Activated CD4-positive, alpha-beta T cell treated with anti-CD3 and anti-CD28 coated beads, Interleukin-2, amount 10 ng/mL, durations not matched to agents 24 days and 14 days (primary cell): ENCODE measurements at regions not wholly inside any gene's neighbourhood (a gene's known extent, or its start where the extent isn't known, plus 50 kb on each side); places are given as distances from the start of the nearest gene placed in this dataset.

Experiments used
- DNase-seq: peaks from one replicate; pipeline ENCODE4 v3.0.0; 2022
- H3K27ac Mint-ChIP-seq: one replicate; pipeline ENCODE4 v1.8.0; 2022; ENCODE audit warnings: mild to moderate bottlenecking, mixed read lengths
- H3K27me3 Mint-ChIP-seq: one replicate; pipeline ENCODE4 v1.8.0; 2022; ENCODE audit warnings: mixed read lengths
- H3K36me3 Mint-ChIP-seq: one replicate; pipeline ENCODE4 v1.8.0; 2022; ENCODE audit warnings: low read depth, mild to moderate bottlenecking, mixed read lengths
- H3K4me1 Mint-ChIP-seq: one replicate; pipeline ENCODE4 v1.8.0; 2021; ENCODE audit warnings: mixed read lengths
- H3K4me3 Mint-ChIP-seq: one replicate; pipeline ENCODE4 v1.8.0; 2022; ENCODE audit warnings: mild to moderate bottlenecking, moderate library complexity, mixed read lengths
- H3K9me3 Mint-ChIP-seq: one replicate; pipeline ENCODE4 v1.8.0; 2021; ENCODE audit warnings: mixed read lengths
- intact Hi-C: fragments of 100-400 bp; cut with micrococcal nuclease; formaldehyde crosslinking; loops from one replicate; pipeline ENCODE4 v1.15.1; 2023

DNA sequence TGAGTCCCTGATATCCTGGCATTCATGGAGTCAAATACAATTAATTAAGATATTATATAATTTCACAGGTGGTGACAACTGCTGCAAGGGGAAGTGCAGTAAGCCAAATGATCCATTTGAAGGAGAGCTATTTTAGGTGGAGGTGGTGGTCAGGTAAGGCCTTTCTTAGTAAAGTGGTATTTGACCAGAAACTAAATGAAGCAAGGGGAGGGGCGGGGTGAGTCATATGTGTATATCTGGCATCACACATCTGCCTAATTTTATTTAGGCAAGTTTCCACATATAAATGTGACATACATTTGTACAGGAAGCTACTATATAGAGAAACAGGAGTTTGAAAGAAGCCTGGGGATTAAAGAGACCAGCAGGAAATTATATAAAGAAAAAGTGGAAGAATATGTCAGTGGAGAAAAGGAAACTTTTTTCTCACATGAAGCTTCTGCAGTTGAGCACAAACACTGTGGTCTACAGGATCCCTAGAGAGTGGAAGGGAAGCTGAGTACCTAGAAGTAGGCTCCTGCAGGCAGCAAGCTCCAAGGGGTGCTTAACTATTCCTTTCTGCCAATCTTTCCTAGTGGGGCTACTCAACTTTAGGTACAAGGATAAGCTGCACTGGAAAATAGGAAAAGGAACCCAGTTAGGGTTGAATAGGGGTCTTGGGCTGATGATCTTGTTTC lies 99.6 kb downstream of the OGFRL1 start:
- Mint-ChIP-seq H3K27ac (no peak overlapping the region), H3K9me3 (no peaks in the 10 kb centered on the region), H3K36me3 (no peaks in the 10 kb centered on the region), H3K27me3 (peaks cover 12% of the 10 kb centered on the region), H3K4me1 (no peaks in the 10 kb centered on the region), H3K4me3 (no peak overlapping the region)
- DNase-seq = no peak
- intact Hi-C loops = loop anchor here (10.0 kb wide), 1 partner anchor 97 kb away; no protein-coding TSS in a partner anchor

DNA sequence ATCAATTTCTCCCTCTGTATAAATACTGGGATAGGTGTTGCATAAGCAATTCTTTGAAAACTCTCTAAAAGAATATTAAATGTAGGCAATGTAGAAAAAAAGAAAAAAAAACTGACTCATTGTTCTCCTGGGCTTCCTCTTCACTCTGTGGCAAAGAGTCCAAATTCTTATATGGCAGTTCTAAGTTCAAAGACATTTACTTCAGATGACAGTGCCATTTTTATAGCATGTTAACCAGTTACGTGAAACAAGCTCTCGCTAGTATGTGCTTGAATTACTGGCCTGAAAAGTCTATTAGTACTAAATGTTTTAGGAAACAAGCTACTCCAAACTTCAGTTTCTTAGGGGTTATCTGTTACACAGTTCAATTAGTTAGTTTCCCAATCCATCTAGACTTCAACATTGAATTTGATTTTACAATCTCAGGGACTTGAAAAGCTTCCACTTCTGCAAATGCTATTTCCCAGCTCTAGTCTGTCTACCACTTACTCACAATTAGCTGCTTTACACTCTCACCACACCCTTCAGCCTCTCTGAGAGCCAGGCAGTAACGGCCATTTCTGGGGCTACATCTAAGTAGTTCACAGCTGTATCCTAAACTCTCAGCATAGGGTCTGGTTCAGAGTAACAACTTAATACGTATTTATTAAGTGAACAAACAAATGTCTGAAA lies 100.4 kb downstream of the OGFRL1 start:
- DNase-seq = no peak
- peaks cover 12% of the 10 kb centered on the region for H3K27me3 Mint-ChIP-seq
- intact Hi-C loops = loop anchor here (10.0 kb wide), 1 partner anchor 96 kb away; no protein-coding TSS in a partner anchor
- no peaks in the 10 kb centered on the region for H3K4me1 Mint-ChIP-seq
- H3K36me3 Mint-ChIP-seq = no peaks in the 10 kb centered on the region
- H3K27ac Mint-ChIP-seq = no peak overlapping the region
- no peak overlapping the region for H3K4me3 Mint-ChIP-seq
- H3K9me3 Mint-ChIP-seq = no peaks in the 10 kb centered on the region

DNA sequence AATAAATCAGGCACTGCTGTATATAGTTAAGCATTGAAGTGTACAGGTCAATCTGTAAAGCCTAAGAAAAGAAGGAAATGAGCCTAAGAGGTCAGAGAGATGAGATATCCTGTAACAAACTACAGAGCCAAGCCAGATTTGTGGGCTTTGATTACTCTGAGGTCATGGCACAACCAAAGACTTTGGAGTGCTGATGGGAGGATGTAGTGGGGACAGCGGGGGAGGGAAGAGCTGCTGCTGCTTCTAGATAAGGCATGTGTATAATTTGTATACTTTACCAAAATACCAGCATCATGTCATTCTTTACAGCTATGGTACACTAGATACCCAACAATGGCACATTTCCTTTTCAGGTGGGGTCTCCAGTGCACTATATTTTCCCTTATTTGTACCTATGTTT lies 102.5 kb downstream of the OGFRL1 start:
- intact Hi-C loops = no loop called here
- no peak for DNase-seq
- H3K4me1 Mint-ChIP-seq = no peaks in the 10 kb centered on the region
- no peak overlapping the region for H3K4me3 Mint-ChIP-seq
- H3K27me3 Mint-ChIP-seq = peaks cover 10% of the 10 kb centered on the region
- no peak overlapping the region for H3K27ac Mint-ChIP-seq
- no peaks in the 10 kb centered on the region for H3K36me3 Mint-ChIP-seq
- H3K9me3 Mint-ChIP-seq = no peaks in the 10 kb centered on the region

DNA sequence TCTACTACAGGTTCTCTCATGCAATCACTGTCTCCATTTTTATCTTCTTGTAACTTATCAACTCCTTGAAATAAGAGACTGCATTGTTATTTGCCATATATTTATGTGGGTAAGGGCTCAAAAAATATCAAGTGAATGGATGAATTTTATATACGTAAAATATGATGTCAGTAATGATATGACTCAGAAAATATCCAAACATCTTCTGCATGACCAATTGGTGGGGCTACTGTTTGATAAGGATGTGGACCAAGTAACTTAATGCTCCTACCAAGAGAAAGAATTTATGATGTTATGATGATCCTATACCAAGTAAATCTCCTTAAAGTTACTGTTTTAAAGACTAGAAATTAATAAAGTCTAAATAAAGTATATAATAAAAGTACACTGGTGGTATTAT lies 103.7 kb downstream of the OGFRL1 start:
- Mint-ChIP-seq H3K27ac (no peak overlapping the region), H3K27me3 (peaks cover 10% of the 10 kb centered on the region), H3K4me3 (no peak overlapping the region), H3K4me1 (no peaks in the 10 kb centered on the region), H3K9me3 (no peaks in the 10 kb centered on the region), H3K36me3 (no peaks in the 10 kb centered on the region)
- DNase-seq = no peak
- intact Hi-C loops = no loop called here

DNA sequence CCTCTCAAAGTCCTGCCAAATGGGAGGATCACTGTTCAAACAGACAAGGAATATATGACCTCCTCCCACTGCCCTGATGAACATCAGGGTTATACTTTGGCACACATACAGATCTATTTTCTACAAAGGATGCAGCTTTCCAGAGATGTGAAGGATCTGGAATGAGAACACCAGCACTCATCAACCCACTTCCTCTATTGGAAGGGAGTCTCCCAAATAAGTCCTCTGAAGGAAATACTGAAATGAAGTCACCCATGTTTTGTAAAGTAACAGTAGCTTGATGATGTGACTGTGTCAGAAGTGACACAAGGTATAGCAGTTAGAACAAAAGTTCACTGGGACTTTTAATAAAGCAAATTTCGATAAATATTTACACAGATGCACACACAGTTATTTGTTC lies 104.9 kb downstream of the OGFRL1 start:
- no peak overlapping the region for H3K4me3 Mint-ChIP-seq
- no peak overlapping the region for H3K27ac Mint-ChIP-seq
- no peaks in the 10 kb centered on the region for H3K36me3 Mint-ChIP-seq
- DNase-seq = no peak
- intact Hi-C loops = no loop called here
- H3K4me1 Mint-ChIP-seq = no peaks in the 10 kb centered on the region
- no peaks in the 10 kb centered on the region for H3K9me3 Mint-ChIP-seq
- H3K27me3 Mint-ChIP-seq = peaks cover 7% of the 10 kb centered on the region

DNA sequence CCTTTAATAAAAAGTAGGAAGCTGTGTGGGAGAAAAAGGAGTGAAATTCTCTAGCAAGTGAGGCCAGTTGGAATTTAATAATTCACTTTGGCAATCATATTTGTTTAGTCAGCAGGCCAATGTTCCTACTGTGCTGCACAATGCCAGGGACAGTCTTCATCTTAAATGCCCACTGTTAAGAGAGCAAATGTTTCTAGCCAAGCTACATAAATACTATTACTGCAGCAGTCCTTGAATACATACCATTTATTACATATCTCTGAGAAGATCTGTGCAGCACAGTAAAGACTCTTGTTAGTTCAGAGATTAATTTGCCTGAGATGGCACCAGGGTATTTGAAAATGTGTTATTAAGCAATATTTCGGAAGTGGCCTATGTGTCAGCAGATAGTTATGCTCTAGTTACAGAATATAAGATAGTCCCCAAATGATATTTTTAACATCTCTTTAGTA lies 105.4 kb downstream of the OGFRL1 start:
- intact Hi-C loops = no loop called here
- peaks cover 7% of the 10 kb centered on the region for H3K27me3 Mint-ChIP-seq
- no peak overlapping the region for H3K4me3 Mint-ChIP-seq
- no peaks in the 10 kb centered on the region for H3K4me1 Mint-ChIP-seq
- no peaks in the 10 kb centered on the region for H3K36me3 Mint-ChIP-seq
- H3K27ac Mint-ChIP-seq = no peak overlapping the region
- DNase-seq = no peak
- H3K9me3 Mint-ChIP-seq = no peaks in the 10 kb centered on the region

DNA sequence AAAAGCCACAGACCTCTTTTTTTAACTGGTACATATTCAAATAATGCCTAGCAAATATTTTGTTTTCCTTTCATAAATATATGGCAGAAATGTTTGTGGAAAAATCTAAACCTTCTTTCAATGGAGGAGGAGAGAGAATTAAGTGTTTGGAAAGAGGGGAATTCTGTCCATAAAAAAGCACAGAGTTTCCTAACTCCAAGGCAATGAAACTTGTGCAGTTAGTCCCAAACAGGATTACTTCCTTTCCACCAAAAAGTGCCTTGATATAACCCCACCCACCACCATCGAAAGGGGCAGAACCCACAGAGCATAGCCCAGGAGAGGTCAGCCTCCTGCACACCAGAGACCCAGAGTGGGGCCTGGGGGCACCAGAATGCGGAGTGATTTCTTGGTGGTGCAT lies 106.3 kb downstream of the OGFRL1 start:
- Mint-ChIP-seq H3K4me1 (no peaks in the 10 kb centered on the region), H3K4me3 (no peak overlapping the region), H3K36me3 (no peaks in the 10 kb centered on the region), H3K9me3 (no peaks in the 10 kb centered on the region), H3K27ac (no peak overlapping the region), H3K27me3 (peaks cover 4% of the 10 kb centered on the region)
- intact Hi-C loops = no loop called here
- DNase-seq = no peak

DNA sequence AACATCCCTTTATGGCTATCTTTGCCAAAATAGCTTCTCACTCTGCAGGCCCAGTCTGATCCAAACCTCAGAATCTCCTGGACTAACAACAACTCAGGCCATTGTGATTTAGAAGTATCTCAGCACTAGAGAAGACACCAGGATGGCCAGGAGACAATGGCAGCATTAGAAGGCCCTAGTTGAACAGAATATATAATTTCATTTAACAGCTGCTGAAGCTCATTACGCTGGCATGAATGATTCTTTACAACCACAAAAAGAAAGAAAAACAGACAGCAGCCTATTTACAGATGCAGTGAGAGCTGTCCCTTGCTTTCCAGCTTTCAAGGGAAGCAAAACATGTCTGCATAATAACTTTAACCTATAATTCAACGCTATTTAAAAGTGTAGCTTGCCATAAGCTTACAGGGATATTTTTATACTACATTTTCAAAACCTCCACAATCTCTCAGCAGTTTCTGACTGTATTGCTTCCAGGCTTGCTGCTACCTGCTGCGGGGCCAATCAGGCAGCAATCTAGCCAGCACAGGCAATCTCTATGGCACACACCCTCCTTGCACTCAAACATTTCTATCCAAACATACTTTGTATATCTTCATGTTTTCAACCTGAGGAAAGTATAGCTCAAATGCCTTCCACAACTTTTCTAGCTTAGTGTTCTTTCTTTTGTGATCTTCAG lies 107.3 kb downstream of the OGFRL1 start:
- Mint-ChIP-seq H3K27ac (no peak overlapping the region), H3K9me3 (no peaks in the 10 kb centered on the region), H3K4me1 (no peaks in the 10 kb centered on the region), H3K27me3 (peaks cover 4% of the 10 kb centered on the region), H3K4me3 (no peak overlapping the region), H3K36me3 (no peaks in the 10 kb centered on the region)
- no peak for DNase-seq
- intact Hi-C loops = no loop called here

DNA sequence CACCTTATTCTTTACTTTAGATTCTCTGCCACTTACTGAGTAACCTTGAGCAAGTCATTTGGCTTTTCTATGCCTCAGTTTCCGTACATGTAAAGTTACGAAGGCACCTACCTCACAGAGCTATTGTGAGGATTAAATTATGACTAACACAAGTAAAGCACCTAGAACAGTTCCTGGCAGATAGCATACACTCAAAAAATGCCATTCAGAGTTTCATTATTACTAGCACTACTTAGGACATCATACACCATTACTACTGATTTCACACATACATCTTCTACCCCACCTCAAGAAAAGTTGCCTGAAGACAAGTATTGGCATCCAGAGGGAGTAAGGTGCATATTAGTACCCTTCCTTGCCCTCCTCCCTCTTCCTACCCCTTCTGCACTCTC lies 107.8 kb downstream of the OGFRL1 start:
- no peaks in the 10 kb centered on the region for H3K4me1 Mint-ChIP-seq
- no peak overlapping the region for H3K27ac Mint-ChIP-seq
- H3K4me3 Mint-ChIP-seq = no peak overlapping the region
- no peak for DNase-seq
- H3K27me3 Mint-ChIP-seq = peaks cover 2% of the 10 kb centered on the region
- intact Hi-C loops = no loop called here
- no peaks in the 10 kb centered on the region for H3K9me3 Mint-ChIP-seq
- no peaks in the 10 kb centered on the region for H3K36me3 Mint-ChIP-seq

DNA sequence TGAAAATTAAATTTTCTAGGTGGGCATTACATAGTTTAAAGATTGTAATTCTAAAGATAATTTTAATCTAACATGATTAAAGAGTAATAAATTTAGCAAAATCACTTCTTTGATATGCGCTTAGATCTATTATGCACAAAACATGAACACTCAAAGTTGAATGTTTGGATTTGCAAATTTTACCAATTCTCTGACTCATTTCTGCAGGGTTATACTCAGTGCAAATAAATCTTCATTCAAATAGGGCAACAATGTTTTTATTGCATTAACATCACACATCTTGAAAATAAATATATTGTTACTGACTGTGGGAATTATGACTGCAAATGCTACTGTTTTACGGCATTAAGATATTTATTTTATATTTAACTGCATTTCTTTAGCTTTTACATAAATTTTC lies 110.7 kb downstream of the OGFRL1 start:
- intact Hi-C loops = no loop called here

DNA sequence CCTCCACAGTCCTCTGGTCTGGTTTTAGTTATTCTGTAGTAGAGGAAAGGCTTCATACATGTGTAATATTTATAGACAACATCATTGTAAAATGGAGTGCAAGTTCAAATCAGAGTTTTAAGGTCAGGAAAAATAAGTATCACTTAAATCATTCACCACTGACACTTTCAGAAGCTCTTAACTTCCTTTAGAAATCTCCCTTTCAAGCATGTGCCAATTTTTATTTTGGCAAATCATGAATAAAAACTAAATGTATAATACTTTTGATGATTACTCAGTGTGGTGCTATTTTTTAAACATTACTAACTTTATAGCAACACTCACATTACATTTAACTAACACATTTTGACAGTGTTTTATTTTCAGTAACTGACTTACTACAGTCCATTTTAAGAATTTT lies 112.2 kb downstream of the OGFRL1 start:
- Mint-ChIP-seq H3K36me3 (no peaks in the 10 kb centered on the region), H3K9me3 (no peaks in the 10 kb centered on the region), H3K27ac (no peak overlapping the region), H3K4me3 (no peak overlapping the region), H3K27me3 (no peaks in the 10 kb centered on the region), H3K4me1 (no peaks in the 10 kb centered on the region)
- intact Hi-C loops = no loop called here
- no peak for DNase-seq

More for the DNA sequence above, 110.7 kb downstream of the OGFRL1 start:
- Mint-ChIP-seq H3K4me1 (no peaks in the 10 kb centered on the region), H3K9me3 (no peaks in the 10 kb centered on the region), H3K27me3 (no peaks in the 10 kb centered on the region), H3K4me3 (no peak overlapping the region), H3K27ac (no peak overlapping the region), H3K36me3 (no peaks in the 10 kb centered on the region)
- DNase-seq = no peak

DNA sequence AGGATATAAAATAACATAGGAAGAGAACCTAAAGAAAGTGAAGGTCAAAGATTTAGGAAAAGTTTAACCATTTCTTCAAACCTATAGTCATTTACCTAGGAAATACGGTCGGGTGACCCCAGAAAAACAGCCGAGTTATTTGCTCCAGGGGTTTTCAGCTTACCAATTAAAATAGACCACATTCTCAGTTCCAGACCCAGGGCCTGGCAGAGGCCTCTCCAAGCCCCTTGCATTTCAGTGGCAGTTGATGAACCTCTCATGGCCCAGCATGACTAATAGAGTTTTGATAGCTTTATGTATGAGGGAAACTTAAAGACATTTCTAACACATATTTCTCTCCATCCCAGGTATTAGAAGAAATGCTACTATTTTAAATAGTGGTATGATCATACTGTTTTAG lies 113.5 kb downstream of the OGFRL1 start:
- peaks cover 3% of the 10 kb centered on the region for H3K27me3 Mint-ChIP-seq
- DNase-seq = no peak
- H3K36me3 Mint-ChIP-seq = no peaks in the 10 kb centered on the region
- H3K4me3 Mint-ChIP-seq = no peak overlapping the region
- no peak overlapping the region for H3K27ac Mint-ChIP-seq
- intact Hi-C loops = no loop called here
- H3K9me3 Mint-ChIP-seq = no peaks in the 10 kb centered on the region
- H3K4me1 Mint-ChIP-seq = no peaks in the 10 kb centered on the region

DNA sequence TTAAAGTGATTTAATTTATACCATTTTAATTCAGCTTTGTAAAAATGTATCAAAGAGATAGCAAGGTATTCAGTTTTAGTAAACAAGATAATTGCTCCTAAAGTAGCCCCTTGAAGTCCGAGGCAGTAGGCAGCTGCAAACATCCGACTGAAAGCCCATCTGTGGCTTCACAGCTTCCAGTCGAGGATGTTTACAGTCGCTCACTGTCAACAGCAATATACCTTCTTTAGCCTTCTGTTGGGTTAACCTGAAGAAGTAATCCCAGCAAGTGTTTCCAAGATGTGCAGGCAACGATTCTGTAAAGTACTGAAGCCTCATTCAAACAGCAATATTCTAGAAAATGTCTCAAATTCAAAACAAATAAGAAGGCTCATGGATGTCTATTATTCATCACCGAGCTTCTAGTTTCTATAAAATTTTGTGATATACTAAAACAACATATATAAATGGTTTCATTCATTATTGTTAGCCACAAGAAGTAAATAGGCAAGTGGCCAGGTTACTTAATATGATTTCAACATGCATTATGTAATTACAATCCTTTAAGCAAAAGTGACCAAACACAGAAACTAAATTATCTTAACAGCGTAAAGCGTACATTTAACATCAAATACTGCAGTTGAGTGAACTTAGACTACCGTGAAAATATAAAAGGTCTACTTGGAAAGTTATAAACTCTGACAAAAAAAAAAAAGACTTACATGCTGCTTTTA lies 115.0 kb downstream of the OGFRL1 start:
- Mint-ChIP-seq H3K36me3 (no peaks in the 10 kb centered on the region), H3K9me3 (no peaks in the 10 kb centered on the region), H3K4me1 (no peaks in the 10 kb centered on the region), H3K4me3 (no peak overlapping the region), H3K27ac (no peak overlapping the region), H3K27me3 (peaks cover 7% of the 10 kb centered on the region)
- intact Hi-C loops = no loop called here
- no peak for DNase-seq
